Left colon (tissue), 2 donors: ENCODE measurements at regions not wholly inside any gene's neighbourhood (a gene's known extent, or its start where the extent isn't known, plus 50 kb on each side); places are given as distances from the start of the nearest gene placed in this dataset.

Source experiments
- ATAC-seq: fragments of 200-7000 bp; cut with Tn5 transposase; one replicate; pipeline ENCODE4 v1.9.1; 2020; ENCODE audit warnings: mild to moderate bottlenecking, moderate library complexity
- DNase-seq, 2 donors: peaks; one replicate each; pipeline ENCODE4 v3.0.0-alpha.2; 2020
- intact Hi-C, 2 donors: fragments of 100-400 bp; cut with DNase I in 1 of 2; cut with micrococcal nuclease in 1 of 2; formaldehyde crosslinking; loops; one replicate each; pipeline versions ENCODE4 v1.11.2 to v1.14.0; 2022; cut with DNase I, micrococcal nuclease
- donor health status: DM: no; HTN: no; CAD: no.
- donor health status: DM: yes; HTN: yes; CAD: no.

- ATAC-seq (no peak), DNase-seq (no peak)
- intact Hi-C loops, result no loop called here
These were observed 118.9 kb downstream of the TMEM18 start for GRCh38 chr2:558302-558642.

GRCh38 chr2:557635-558301, 119.4 kb downstream of the TMEM18 start:
- intact Hi-C loops, result no loop called here
- ATAC-seq, result no peak
- DNase-seq, result peak in 1 of 2 donors; percentile 39

- DNase-seq (no peak), ATAC-seq (no peak)
- intact Hi-C loops, result no loop called here
These were observed 120.7 kb downstream of the TMEM18 start for GRCh38 chr2:556485-556884.

- DNase-seq (no peak), ATAC-seq (no peak)
- intact Hi-C loops, result no loop called here
These were observed 121.9 kb downstream of the TMEM18 start for GRCh38 chr2:555164-555922.

- intact Hi-C loops, result no loop called here
- ATAC-seq, result no peak
- DNase-seq, result no peak
These were observed 122.8 kb downstream of the TMEM18 start for GRCh38 chr2:554444-554843.

GRCh38 chr2:552906-553305, 124.3 kb downstream of the TMEM18 start:
- DNase-seq (no peak), ATAC-seq (no peak)
- intact Hi-C loops, result no loop called here

GRCh38 chr2:551621-552020, 125.6 kb downstream of the TMEM18 start:
- intact Hi-C loops, result no loop called here
- ATAC-seq, result no peak
- DNase-seq, result no peak

GRCh38 chr2:550860-551567, 126.2 kb downstream of the TMEM18 start:
- DNase-seq (no peak), ATAC-seq (no peak)
- intact Hi-C loops, result no loop called here

GRCh38 chr2:545711-546650, 131.2 kb downstream of the TMEM18 start:
- ATAC-seq, result no peak
- no peak for DNase-seq
- intact Hi-C loops, result no loop called here

- intact Hi-C loops, result no loop called here
- DNase-seq (no peak), ATAC-seq (no peak)
These were observed 132.0 kb downstream of the TMEM18 start for GRCh38 chr2:545228-545627.

- intact Hi-C loops, result no loop called here
- ATAC-seq, result no peak
These were observed 138.6 kb downstream of the TMEM18 start for GRCh38 chr2:538646-539045.

GRCh38 chr2:535222-535621, 142.0 kb downstream of the TMEM18 start:
- intact Hi-C loops, result no loop called here
- ATAC-seq (no peak), DNase-seq (no peak)

More at GRCh38 chr2:538646-539045, 138.6 kb downstream of the TMEM18 start:
- no peak for DNase-seq

GRCh38 chr2:529852-530251, 147.4 kb downstream of the TMEM18 start:
- no peak for ATAC-seq

GRCh38 chr2:529424-529823, 147.8 kb downstream of the TMEM18 start:
- no peak for DNase-seq
- no peak for ATAC-seq
- intact Hi-C loops, result no loop called here

More at GRCh38 chr2:529852-530251, 147.4 kb downstream of the TMEM18 start:
- DNase-seq, result no peak
- intact Hi-C loops, result no loop called here

- intact Hi-C loops, result no loop called here
- DNase-seq, result no peak
- no peak for ATAC-seq
These were observed 149.6 kb downstream of the TMEM18 start for GRCh38 chr2:527581-527980.

GRCh38 chr2:526918-527317, 150.3 kb downstream of the TMEM18 start:
- DNase-seq, result no peak
- ATAC-seq, result no peak
- intact Hi-C loops, result no loop called here

- DNase-seq, result no peak
- intact Hi-C loops, result no loop called here
These were observed 151.6 kb downstream of the TMEM18 start for GRCh38 chr2:525611-526010.

GRCh38 chr2:525021-525420, 152.2 kb downstream of the TMEM18 start:
- intact Hi-C loops, result no loop called here
- no peak for ATAC-seq
- no peak for DNase-seq

More at GRCh38 chr2:525611-526010, 151.6 kb downstream of the TMEM18 start:
- ATAC-seq, result no peak

GRCh38 chr2:524442-524841, 152.8 kb downstream of the TMEM18 start:
- no peak for ATAC-seq
- intact Hi-C loops, result no loop called here
- no peak for DNase-seq
